Fibroblast of the aortic adventitia (primary cell): ENCODE measurements at regions not wholly inside any gene's neighbourhood (a gene's known extent, or its start where the extent isn't known, plus 50 kb on each side); places are given as distances from the start of the nearest gene placed in this dataset.

Experiments
- DNase-seq: peaks from one replicate; pipeline ENCODE4 v3.0.0-alpha.2; 2010; ENCODE audit warnings: low read depth
- H3K4me3 ChIP-seq: 2 replicates; pipeline ENCODE4 v1.5.1; 2011; ENCODE audit warnings: low read depth, mild to moderate bottlenecking, control low read depth, low read length, moderate library complexity
- TF ChIP-seq, protein P1 (sequence below): IDR thresholded peaks from 2 replicates; pipeline ENCODE4 v1.5.1; 2011; ENCODE audit warnings: mild to moderate bottlenecking, low read length, control low read depth, inconsistent platforms; ENCODE audit not compliant: insufficient read depth

DNA sequence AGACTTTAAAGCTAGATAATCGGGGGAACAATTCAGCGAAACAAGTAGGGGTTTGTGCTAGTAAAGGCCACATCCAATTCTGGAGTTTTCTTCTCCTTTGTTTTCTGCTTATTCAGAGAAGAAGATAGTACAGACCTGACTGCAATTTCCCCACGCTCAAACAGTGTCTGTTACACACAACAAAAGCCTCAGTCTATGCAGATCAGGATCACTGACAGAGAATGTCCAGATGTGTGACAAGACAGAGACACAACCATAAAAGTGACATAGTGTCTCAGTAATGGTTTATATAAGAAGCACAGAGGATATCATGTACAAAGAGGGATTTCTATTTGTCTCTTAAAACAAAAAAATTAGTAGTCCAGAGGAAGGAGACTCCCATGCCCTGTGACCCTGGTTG lies 70.7 kb upstream of the GTF3A start:
- TF ChIP-seq, protein P1, sequence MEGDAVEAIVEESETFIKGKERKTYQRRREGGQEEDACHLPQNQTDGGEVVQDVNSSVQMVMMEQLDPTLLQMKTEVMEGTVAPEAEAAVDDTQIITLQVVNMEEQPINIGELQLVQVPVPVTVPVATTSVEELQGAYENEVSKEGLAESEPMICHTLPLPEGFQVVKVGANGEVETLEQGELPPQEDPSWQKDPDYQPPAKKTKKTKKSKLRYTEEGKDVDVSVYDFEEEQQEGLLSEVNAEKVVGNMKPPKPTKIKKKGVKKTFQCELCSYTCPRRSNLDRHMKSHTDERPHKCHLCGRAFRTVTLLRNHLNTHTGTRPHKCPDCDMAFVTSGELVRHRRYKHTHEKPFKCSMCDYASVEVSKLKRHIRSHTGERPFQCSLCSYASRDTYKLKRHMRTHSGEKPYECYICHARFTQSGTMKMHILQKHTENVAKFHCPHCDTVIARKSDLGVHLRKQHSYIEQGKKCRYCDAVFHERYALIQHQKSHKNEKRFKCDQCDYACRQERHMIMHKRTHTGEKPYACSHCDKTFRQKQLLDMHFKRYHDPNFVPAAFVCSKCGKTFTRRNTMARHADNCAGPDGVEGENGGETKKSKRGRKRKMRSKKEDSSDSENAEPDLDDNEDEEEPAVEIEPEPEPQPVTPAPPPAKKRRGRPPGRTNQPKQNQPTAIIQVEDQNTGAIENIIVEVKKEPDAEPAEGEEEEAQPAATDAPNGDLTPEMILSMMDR, result no peak
- H3K4me3 ChIP-seq, result no peak overlapping the region
- no peak for DNase-seq

DNA sequence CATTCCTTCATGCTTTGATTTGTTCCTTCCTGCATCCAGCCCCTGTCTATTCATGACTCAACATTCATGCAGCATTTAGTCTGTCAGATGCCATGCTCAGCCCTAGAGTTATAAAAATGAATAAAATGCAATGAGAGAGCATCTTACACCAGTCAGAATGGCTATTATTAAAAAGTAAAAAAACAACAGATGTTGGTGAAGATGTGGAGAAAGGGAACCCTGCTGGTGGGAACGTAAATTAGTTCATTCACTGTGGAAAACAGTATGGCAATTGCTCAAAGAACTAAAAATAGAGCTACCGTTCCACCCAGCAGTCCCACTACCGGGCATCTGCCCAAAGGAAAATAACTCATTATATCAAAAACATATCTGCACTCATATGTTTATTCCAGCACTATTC lies 70.0 kb upstream of the GTF3A start:
- H3K4me3 ChIP-seq, result no peak overlapping the region
- peak; percentile 84 for DNase-seq

DNA sequence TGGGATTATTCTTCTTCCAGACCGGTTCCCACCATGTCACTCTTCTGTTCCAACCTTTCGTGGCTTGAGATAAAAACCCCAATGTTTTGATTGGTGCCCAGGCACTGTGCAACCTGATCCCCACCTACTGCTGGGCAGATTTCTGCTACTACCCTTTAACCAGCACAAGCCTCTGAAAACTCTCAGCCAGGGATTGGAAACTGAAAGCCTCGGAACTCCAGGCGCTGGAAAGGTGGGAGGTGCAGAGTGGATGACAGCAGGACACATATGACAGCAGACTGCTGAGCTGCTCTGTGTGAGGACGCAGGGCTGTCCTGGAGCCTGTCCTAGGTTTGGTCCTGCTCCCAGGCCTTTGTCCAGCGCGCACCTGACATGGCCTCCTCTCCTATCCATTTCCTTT lies 68.5 kb upstream of the GTF3A start:
- TF ChIP-seq, protein P1, result no peak
- no peak overlapping the region for H3K4me3 ChIP-seq
- DNase-seq, result no peak

More for the DNA sequence above, 70.0 kb upstream of the GTF3A start:
- TF ChIP-seq, protein P1, result peak; percentile 51

DNA sequence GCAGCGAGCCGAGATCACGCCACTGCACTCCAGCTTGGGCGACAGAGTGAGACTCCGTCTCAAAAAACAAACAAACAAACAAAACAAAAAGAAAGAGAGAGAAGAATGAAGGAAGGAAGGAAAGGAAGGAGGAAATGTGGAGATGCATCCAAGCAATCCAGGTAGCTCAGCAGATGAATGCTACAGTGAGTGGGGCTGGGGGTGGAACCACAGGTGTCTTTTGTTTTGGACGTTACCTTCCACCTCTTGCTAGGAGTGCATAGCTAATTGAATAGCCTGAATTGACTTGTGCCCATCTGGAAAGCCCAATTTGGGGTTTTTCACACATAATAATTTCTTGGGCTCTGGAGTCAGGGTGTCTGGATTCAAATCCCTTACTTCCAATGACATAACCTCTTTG lies 66.0 kb upstream of the GTF3A start:
- no peak for DNase-seq
- no peak overlapping the region for H3K4me3 ChIP-seq
- TF ChIP-seq, protein P1, result no peak

DNA sequence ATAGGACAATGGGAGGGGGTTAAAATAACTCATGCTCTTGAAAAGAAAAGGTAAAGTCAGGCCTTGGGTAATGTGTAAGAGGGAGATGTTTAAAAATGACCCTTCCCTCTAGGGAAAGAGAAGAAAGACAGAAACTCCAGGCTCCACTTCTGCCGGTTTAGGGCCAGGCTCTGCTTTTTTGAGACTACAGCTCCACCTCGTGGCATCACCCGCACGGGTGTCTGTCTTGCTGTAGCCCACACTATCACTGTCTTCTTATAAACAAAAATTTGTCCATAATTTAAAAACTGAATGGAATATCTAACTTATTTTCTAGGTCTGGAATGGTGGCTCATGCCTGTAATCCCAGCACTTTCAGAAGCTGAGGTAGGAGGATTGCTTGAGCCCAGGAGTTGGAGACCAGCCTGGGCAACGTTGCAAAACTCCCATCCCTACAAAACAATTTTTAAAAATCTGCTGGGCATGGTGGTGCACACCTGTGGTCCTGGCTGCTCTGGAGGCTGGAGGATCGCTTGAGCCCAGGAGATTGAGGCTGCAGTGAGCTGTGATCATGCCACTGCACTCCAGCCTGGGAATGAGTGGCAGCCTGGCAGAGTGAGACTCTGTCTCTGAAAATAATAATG lies 65.1 kb upstream of the GTF3A start:
- peak; percentile 84 for DNase-seq
- no peak overlapping the region for H3K4me3 ChIP-seq
- TF ChIP-seq, protein P1, result peak; percentile 83

DNA sequence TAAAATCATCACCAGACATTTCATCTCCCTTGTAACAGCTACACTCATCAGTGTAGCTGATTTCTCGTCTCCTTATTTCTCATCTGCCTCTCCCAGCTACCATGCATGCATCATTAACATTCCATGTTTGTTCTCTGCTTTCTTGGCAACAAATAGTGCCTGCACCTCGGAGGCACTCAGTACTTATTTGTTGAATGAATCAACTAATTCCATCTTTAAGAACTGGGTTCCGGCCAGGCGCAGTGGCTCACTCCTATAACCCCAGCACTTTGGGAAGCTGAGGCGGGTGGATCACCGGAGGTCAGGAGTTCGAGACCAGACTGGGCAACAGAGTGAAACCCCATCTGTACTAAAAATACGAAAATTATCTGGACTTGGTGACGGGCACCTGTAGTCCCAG lies 63.9 kb upstream of the GTF3A start:
- no peak for DNase-seq
- TF ChIP-seq, protein P1, result no peak
- H3K4me3 ChIP-seq, result no peak overlapping the region
